ENCODE measurements at regions not wholly inside any gene's neighbourhood (a gene's known extent, or its start where the extent isn't known, plus 50 kb on each side); places are given as distances from the start of the nearest gene placed in this dataset.

DNA sequence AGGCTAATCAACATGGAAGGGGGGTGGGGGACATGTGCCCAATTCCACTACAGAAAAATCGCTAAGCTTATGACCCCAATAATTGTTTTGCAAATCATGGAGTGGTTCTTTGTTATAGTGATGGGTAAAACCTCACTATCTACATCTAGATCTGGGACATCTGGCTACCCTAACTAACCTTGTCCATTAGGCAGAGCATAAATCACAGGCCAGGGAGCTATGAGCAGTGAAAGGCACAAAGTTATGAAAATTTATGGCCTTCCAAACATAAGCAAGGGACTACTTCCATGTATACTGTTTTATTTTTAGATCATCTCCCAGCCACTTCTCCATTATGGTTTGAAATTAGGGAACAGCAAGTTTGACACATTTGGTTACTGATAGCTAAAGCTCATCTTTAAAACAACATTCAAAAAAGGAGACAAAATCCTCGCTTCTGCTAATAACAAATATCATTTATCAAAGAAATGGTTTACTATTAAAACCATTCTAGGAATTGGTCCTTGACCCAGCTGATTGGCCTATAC is 78.3 kb downstream of the RSL24D1 start:
- H3K9me3 ChIP-seq (ENCODE audit: low read length), result no peaks in the 10 kb centered on the region
- H3K9ac ChIP-seq (ENCODE audit: insufficient read depth, low read depth, low read length), result no peak overlapping the region
- no peak overlapping the region for H3K4me2 ChIP-seq (ENCODE audit: low read depth, low read length)
- POLR2A ChIA-PET, result no interaction called here
- no peak for ATAC-seq
- FAIRE-seq, result no peak
- intact Hi-C loops (cut with micrococcal nuclease; ENCODE audit: unreplicated experiment) (no loop called here), in situ Hi-C loops (cut with HindIII; ENCODE audit: extremely low pct_ligation_motif_present, low pct_unique_long_range_greater_than_20kb) (no loop called here)
- H3K27me3 ChIP-seq (ENCODE audit: control insufficient read depth in 1 of 2, insufficient read depth in 2 of 2, low read length in 2 of 2), result peaks cover 0 to 2% of the 10 kb centered on the region in 2 experiments; a peak in 2 of 5 replicates
- BruUV-seq (replicated peaks), result no TSS peak
- H3K36me3 ChIP-seq (replicated peaks in 1 of 2; ENCODE audit: control insufficient read depth in 1 of 2, insufficient read depth in 2 of 2, low read length in 2 of 2), result no peaks in the 10 kb centered on the region
- H3K27ac ChIP-seq (ENCODE audit: extremely low read length, insufficient read depth, low read length), result no peak overlapping the region
- no peak for DNase-seq (ENCODE audit: low spot score)
- H3K4me3 ChIP-seq (replicated peaks in 1 of 3; ENCODE audit: insufficient read depth in 1 of 3, low read depth in 2 of 3, low read length in 3 of 3), result no peak overlapping the region
- no peaks in the 10 kb centered on the region for H3K79me2 ChIP-seq (ENCODE audit: insufficient read depth, low read length)
- no peak overlapping the region for H2AFZ ChIP-seq (ENCODE audit: low read length)
- H4K20me1 ChIP-seq (ENCODE audit: insufficient read depth, low read length), result no peaks in the 10 kb centered on the region
- H3K4me1 ChIP-seq (ENCODE audit: insufficient read depth, low read length), result no peaks in the 10 kb centered on the region
- CTCF ChIA-PET (ENCODE audit: low intra/inter-chr PET ratio, low total read pairs), result no interaction called here
- TF ChIP-seq, protein P1, sequence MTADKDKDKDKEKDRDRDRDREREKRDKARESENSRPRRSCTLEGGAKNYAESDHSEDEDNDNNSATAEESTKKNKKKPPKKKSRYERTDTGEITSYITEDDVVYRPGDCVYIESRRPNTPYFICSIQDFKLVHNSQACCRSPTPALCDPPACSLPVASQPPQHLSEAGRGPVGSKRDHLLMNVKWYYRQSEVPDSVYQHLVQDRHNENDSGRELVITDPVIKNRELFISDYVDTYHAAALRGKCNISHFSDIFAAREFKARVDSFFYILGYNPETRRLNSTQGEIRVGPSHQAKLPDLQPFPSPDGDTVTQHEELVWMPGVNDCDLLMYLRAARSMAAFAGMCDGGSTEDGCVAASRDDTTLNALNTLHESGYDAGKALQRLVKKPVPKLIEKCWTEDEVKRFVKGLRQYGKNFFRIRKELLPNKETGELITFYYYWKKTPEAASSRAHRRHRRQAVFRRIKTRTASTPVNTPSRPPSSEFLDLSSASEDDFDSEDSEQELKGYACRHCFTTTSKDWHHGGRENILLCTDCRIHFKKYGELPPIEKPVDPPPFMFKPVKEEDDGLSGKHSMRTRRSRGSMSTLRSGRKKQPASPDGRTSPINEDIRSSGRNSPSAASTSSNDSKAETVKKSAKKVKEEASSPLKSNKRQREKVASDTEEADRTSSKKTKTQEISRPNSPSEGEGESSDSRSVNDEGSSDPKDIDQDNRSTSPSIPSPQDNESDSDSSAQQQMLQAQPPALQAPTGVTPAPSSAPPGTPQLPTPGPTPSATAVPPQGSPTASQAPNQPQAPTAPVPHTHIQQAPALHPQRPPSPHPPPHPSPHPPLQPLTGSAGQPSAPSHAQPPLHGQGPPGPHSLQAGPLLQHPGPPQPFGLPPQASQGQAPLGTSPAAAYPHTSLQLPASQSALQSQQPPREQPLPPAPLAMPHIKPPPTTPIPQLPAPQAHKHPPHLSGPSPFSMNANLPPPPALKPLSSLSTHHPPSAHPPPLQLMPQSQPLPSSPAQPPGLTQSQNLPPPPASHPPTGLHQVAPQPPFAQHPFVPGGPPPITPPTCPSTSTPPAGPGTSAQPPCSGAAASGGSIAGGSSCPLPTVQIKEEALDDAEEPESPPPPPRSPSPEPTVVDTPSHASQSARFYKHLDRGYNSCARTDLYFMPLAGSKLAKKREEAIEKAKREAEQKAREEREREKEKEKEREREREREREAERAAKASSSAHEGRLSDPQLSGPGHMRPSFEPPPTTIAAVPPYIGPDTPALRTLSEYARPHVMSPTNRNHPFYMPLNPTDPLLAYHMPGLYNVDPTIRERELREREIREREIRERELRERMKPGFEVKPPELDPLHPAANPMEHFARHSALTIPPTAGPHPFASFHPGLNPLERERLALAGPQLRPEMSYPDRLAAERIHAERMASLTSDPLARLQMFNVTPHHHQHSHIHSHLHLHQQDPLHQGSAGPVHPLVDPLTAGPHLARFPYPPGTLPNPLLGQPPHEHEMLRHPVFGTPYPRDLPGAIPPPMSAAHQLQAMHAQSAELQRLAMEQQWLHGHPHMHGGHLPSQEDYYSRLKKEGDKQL (CRISPR knock-in tag; IDR thresholded peaks at IDR 0.05; ENCODE audit: low read depth), result no peak
- TF ChIP-seq ZNF672 (CRISPR knock-in tag; IDR thresholded peaks at IDR 0.05) (no peak), HCFC1 (IDR thresholded peaks at IDR 0.05; ENCODE audit: low read depth, low read length) (no peak), SMARCC2 (IDR thresholded peaks at IDR 0.05) (no peak), YY1 (IDR thresholded peaks at IDR 0.05; ENCODE audit: insufficient read depth, insufficient replicate concordance, low read depth, low read length) (no peak), ZNF619 (CRISPR knock-in tag; IDR thresholded peaks at IDR 0.05) (no peak), MTF2 (CRISPR knock-in tag; IDR thresholded peaks at IDR 0.05; ENCODE audit: borderline replicate concordance) (no peak), EED (CRISPR knock-in tag; IDR thresholded peaks at IDR 0.05) (no peak), BHLHE40 (IDR thresholded peaks at IDR 0.05; ENCODE audit: low read length) (no peak), TMF1 (CRISPR knock-in tag; IDR thresholded peaks at IDR 0.05; ENCODE audit: low read depth) (no peak), RORA (CRISPR knock-in tag; IDR thresholded peaks at IDR 0.05) (no peak), ZNF547 (CRISPR knock-in tag; IDR thresholded peaks at IDR 0.05) (no peak)
- TF ChIP-seq, protein P2, sequence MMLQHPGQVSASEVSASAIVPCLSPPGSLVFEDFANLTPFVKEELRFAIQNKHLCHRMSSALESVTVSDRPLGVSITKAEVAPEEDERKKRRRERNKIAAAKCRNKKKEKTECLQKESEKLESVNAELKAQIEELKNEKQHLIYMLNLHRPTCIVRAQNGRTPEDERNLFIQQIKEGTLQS (CRISPR knock-in tag; IDR thresholded peaks at IDR 0.05), result no peak
- TF ChIP-seq, protein P3, sequence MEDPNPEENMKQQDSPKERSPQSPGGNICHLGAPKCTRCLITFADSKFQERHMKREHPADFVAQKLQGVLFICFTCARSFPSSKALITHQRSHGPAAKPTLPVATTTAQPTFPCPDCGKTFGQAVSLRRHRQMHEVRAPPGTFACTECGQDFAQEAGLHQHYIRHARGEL (CRISPR knock-in tag; IDR thresholded peaks at IDR 0.05), result no peak
- TF ChIP-seq, protein P4, sequence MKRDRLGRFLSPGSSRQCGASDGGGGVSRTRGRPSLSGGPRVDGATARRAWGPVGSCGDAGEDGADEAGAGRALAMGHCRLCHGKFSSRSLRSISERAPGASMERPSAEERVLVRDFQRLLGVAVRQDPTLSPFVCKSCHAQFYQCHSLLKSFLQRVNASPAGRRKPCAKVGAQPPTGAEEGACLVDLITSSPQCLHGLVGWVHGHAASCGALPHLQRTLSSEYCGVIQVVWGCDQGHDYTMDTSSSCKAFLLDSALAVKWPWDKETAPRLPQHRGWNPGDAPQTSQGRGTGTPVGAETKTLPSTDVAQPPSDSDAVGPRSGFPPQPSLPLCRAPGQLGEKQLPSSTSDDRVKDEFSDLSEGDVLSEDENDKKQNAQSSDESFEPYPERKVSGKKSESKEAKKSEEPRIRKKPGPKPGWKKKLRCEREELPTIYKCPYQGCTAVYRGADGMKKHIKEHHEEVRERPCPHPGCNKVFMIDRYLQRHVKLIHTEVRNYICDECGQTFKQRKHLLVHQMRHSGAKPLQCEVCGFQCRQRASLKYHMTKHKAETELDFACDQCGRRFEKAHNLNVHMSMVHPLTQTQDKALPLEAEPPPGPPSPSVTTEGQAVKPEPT (CRISPR knock-in tag; IDR thresholded peaks at IDR 0.05; ENCODE audit: low read depth), result no peak
- TF ChIP-seq, protein P5, sequence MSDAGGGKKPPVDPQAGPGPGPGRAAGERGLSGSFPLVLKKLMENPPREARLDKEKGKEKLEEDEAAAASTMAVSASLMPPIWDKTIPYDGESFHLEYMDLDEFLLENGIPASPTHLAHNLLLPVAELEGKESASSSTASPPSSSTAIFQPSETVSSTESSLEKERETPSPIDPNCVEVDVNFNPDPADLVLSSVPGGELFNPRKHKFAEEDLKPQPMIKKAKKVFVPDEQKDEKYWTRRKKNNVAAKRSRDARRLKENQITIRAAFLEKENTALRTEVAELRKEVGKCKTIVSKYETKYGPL (CRISPR knock-in tag; IDR thresholded peaks at IDR 0.05), result no peak
- TF ChIP-seq, protein P6, sequence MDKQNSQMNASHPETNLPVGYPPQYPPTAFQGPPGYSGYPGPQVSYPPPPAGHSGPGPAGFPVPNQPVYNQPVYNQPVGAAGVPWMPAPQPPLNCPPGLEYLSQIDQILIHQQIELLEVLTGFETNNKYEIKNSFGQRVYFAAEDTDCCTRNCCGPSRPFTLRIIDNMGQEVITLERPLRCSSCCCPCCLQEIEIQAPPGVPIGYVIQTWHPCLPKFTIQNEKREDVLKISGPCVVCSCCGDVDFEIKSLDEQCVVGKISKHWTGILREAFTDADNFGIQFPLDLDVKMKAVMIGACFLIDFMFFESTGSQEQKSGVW (CRISPR knock-in tag; IDR thresholded peaks at IDR 0.05; ENCODE audit: borderline replicate concordance), result no peak
- 2% methylated on average over 2 of the region's 2 CpGs for WGBS (ENCODE audit: low lambda C conversion rate)

All from HepG2 (cell line).